ENCODE measurements at regions not wholly inside any gene's neighbourhood (a gene's known extent, or its start where the extent isn't known, plus 50 kb on each side); places are given as distances from the start of the nearest gene placed in this dataset.

DNA sequence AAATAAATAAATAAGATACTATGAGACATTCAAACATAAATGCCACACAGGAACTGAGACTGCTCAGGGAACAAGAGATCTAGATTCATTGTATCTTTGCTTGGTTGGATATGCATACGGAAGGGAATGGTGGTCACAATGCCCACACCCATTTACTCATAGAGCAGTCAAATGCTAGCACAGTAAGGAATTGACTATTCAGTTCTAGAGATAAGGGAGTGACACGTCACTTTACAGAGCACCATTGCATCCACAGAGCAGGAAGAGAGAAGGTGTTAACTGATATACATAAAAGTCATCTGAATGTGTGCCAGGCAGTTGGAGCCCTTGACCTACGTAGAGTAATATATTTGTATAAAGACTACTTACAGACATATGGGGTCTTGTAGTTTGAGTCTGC, 530.0 kb upstream of the NOVA1 start:
- no peaks in the 10 kb centered on the region for H3K79me2 ChIP-seq
- H3K9me3 ChIP-seq (ENCODE audit: control insufficient read depth, low read length): no peaks in the 10 kb centered on the region
- H3K4me1 ChIP-seq: no peaks in the 10 kb centered on the region
- no peaks in the 10 kb centered on the region for H3K36me3 ChIP-seq (ENCODE audit: control insufficient read depth, insufficient read depth, low read length)
- H2AFZ ChIP-seq: no peak overlapping the region
- H3K4me3 ChIP-seq (ENCODE audit: low read depth, low read length): no peak overlapping the region
- TF ChIP-seq, protein P1, sequence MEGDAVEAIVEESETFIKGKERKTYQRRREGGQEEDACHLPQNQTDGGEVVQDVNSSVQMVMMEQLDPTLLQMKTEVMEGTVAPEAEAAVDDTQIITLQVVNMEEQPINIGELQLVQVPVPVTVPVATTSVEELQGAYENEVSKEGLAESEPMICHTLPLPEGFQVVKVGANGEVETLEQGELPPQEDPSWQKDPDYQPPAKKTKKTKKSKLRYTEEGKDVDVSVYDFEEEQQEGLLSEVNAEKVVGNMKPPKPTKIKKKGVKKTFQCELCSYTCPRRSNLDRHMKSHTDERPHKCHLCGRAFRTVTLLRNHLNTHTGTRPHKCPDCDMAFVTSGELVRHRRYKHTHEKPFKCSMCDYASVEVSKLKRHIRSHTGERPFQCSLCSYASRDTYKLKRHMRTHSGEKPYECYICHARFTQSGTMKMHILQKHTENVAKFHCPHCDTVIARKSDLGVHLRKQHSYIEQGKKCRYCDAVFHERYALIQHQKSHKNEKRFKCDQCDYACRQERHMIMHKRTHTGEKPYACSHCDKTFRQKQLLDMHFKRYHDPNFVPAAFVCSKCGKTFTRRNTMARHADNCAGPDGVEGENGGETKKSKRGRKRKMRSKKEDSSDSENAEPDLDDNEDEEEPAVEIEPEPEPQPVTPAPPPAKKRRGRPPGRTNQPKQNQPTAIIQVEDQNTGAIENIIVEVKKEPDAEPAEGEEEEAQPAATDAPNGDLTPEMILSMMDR (IDR thresholded peaks at IDR 0.05): no peak
- H3K9ac ChIP-seq: no peak overlapping the region
- no peak overlapping the region for H3K27ac ChIP-seq
- H3K27me3 ChIP-seq (ENCODE audit: control insufficient read depth, insufficient read depth, low read length): no peaks in the 10 kb centered on the region
- H3K4me2 ChIP-seq (ENCODE audit: low read length): no peak overlapping the region

GRCh38 chr14:27134200-27134599, 536.4 kb upstream of the NOVA1 start:
- Histone ChIP-seq H3K9me3 (ENCODE audit: control insufficient read depth, low read length) (no peaks in the 10 kb centered on the region), H3K9ac (no peak overlapping the region), H3K27ac (no peak overlapping the region), H2AFZ (no peak overlapping the region), H3K4me2 (ENCODE audit: low read length) (no peak overlapping the region), H3K79me2 (no peaks in the 10 kb centered on the region), H3K27me3 (ENCODE audit: control insufficient read depth, insufficient read depth, low read length) (no peaks in the 10 kb centered on the region), H3K4me1 (no peaks in the 10 kb centered on the region), H3K36me3 (ENCODE audit: control insufficient read depth, insufficient read depth, low read length) (no peaks in the 10 kb centered on the region), H3K4me3 (ENCODE audit: low read depth, low read length) (no peak overlapping the region)
- TF ChIP-seq, protein P1 (IDR thresholded peaks at IDR 0.05): no peak

GRCh38 chr14:27145170-27145569, 547.3 kb upstream of the NOVA1 start:
- Histone ChIP-seq H3K27me3 (ENCODE audit: control insufficient read depth, insufficient read depth, low read length) (no peaks in the 10 kb centered on the region), H3K4me2 (ENCODE audit: low read length) (no peak overlapping the region), H3K27ac (no peak overlapping the region)

GRCh38 chr14:27148143-27148542, 550.3 kb upstream of the NOVA1 start:
- no peak overlapping the region for H3K4me2 ChIP-seq (ENCODE audit: low read length)
- H2AFZ ChIP-seq: no peak overlapping the region
- H3K4me1 ChIP-seq: no peaks in the 10 kb centered on the region
- H3K9me3 ChIP-seq (ENCODE audit: control insufficient read depth, low read length): no peaks in the 10 kb centered on the region
- no peaks in the 10 kb centered on the region for H3K79me2 ChIP-seq
- H3K9ac ChIP-seq: no peak overlapping the region
- TF ChIP-seq, protein P1 (IDR thresholded peaks at IDR 0.05): no peak
- H3K27me3 ChIP-seq (ENCODE audit: control insufficient read depth, insufficient read depth, low read length): no peaks in the 10 kb centered on the region
- H3K27ac ChIP-seq: no peak overlapping the region
- no peaks in the 10 kb centered on the region for H3K36me3 ChIP-seq (ENCODE audit: control insufficient read depth, insufficient read depth, low read length)
- H3K4me3 ChIP-seq (ENCODE audit: low read depth, low read length): no peak overlapping the region

More at GRCh38 chr14:27145170-27145569, 547.3 kb upstream of the NOVA1 start:
- Histone ChIP-seq H3K4me1 (no peaks in the 10 kb centered on the region), H3K9me3 (ENCODE audit: control insufficient read depth, low read length) (no peaks in the 10 kb centered on the region), H2AFZ (no peak overlapping the region), H3K79me2 (no peaks in the 10 kb centered on the region), H3K4me3 (ENCODE audit: low read depth, low read length) (no peak overlapping the region), H3K9ac (no peak overlapping the region), H3K36me3 (ENCODE audit: control insufficient read depth, insufficient read depth, low read length) (no peaks in the 10 kb centered on the region)
- TF ChIP-seq, protein P1 (IDR thresholded peaks at IDR 0.05): no peak

GRCh38 chr14:27164139-27164538, 566.3 kb upstream of the NOVA1 start:
- no peak overlapping the region for H3K9ac ChIP-seq
- TF ChIP-seq, protein P1 (IDR thresholded peaks at IDR 0.05): no peak
- no peaks in the 10 kb centered on the region for H3K79me2 ChIP-seq
- no peaks in the 10 kb centered on the region for H3K36me3 ChIP-seq (ENCODE audit: control insufficient read depth, insufficient read depth, low read length)
- H3K4me1 ChIP-seq: no peaks in the 10 kb centered on the region
- H3K4me2 ChIP-seq (ENCODE audit: low read length): no peak overlapping the region
- H2AFZ ChIP-seq: no peak overlapping the region
- no peaks in the 10 kb centered on the region for H3K27me3 ChIP-seq (ENCODE audit: control insufficient read depth, insufficient read depth, low read length)
- H3K4me3 ChIP-seq (ENCODE audit: low read depth, low read length): no peak overlapping the region
- no peaks in the 10 kb centered on the region for H3K9me3 ChIP-seq (ENCODE audit: control insufficient read depth, low read length)
- no peak overlapping the region for H3K27ac ChIP-seq

Measured in parathyroid adenoma (tissue), 2 donors.